Left lung (tissue), 4 donors: ENCODE measurements at regions not wholly inside any gene's neighbourhood (a gene's known extent, or its start where the extent isn't known, plus 50 kb on each side); places are given as distances from the start of the nearest gene placed in this dataset.
A peak's percentile ranks its signal among the peaks of the same experiment; 100 is the strongest.

Experiments
- ATAC-seq: fragments of 200-7000 bp; cut with Tn5 transposase; one replicate; pipeline ENCODE4 v1.9.1; 2020; ENCODE audit warnings: moderate library complexity
- DNase-seq, 4 donors: peaks; one replicate each; pipeline ENCODE4 v3.0.0-alpha.2; 2013 to 2020
- H3K27ac ChIP-seq, 2 donors: fragments of 200-600 bp; sonication (generic) in 1 of 2; one replicate each; pipeline versions ENCODE4 v1.5.0 to v1.8.0; 2020 to 2021
- H3K27me3 ChIP-seq, 2 donors: fragments of 200-600 bp; sonication (generic) in 1 of 2; one replicate each; pipeline versions ENCODE4 v1.5.0 to v1.8.0; 2020 to 2021
- H3K36me3 ChIP-seq, 2 donors: fragments of 200-600 bp; sonication (generic) in 1 of 2; one replicate each; pipeline versions ENCODE4 v1.5.0 to v1.8.0; 2020 to 2021
- H3K4me1 ChIP-seq, 2 donors: fragments of 200-600 bp; one replicate each; pipeline ENCODE4 v1.8.0; 2021
- H3K4me3 ChIP-seq, 2 donors: fragments of 200-600 bp; sonication (generic) in 1 of 2; one replicate each; pipeline versions ENCODE4 v1.5.0 to v1.8.0; 2020 to 2021; ENCODE audit warnings: mild to moderate bottlenecking in 1 of 2
- H3K9me3 ChIP-seq, 2 donors: fragments of 200-600 bp; sonication (generic) in 1 of 2; one replicate each; pipeline versions ENCODE4 v1.5.0 to v1.8.0; 2020 to 2021
- intact Hi-C, 2 donors: fragments of 100-400 bp; cut with DNase I; formaldehyde crosslinking; loops; one replicate each; pipeline versions ENCODE4 v1.11.2 to v1.14.2; 2022
- TF ChIP-seq, protein P1 (sequence below), 2 donors: fragments of 200-600 bp; sonication (generic) in 1 of 2; IDR thresholded peaks; one replicate each; pipeline versions ENCODE4 v1.5.0 to v1.8.0; 2021; ENCODE audit warnings: antibody characterized with exemption in 2 of 2
- donor health status: DM: no; HTN: yes; CAD: no.
- donor health status: DM: no; HTN: no; CAD: no.

DNA sequence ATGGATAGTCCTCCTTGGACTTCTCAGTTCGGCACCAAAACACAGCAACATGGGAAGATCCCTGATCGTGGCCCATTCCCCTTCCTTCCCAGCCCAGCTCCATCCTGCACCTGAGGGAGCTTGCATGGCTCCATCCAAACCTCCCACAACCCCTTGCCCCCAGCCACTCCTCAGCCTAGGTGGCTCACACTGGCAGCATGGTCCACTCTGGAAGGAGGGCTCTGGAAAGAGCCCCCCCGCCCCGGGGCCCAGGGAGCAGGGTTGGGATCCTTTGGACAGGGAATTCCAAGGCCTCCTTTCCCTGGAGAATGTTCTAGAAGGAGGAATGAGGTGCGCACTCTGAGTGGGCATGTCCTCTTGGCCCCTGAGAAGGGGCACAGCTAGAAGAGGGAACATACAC, 62.8 kb upstream of the ID2 start:
- no peak for ATAC-seq
- Histone ChIP-seq H3K27ac (no peak overlapping the region), H3K4me1 (no peaks in the 10 kb centered on the region), H3K9me3 (no peaks in the 10 kb centered on the region), H3K4me3 (no peak overlapping the region), H3K27me3 (no peaks in the 10 kb centered on the region), H3K36me3 (no peaks in the 10 kb centered on the region)
- intact Hi-C loops: no loop called here
- TF ChIP-seq, protein P1, sequence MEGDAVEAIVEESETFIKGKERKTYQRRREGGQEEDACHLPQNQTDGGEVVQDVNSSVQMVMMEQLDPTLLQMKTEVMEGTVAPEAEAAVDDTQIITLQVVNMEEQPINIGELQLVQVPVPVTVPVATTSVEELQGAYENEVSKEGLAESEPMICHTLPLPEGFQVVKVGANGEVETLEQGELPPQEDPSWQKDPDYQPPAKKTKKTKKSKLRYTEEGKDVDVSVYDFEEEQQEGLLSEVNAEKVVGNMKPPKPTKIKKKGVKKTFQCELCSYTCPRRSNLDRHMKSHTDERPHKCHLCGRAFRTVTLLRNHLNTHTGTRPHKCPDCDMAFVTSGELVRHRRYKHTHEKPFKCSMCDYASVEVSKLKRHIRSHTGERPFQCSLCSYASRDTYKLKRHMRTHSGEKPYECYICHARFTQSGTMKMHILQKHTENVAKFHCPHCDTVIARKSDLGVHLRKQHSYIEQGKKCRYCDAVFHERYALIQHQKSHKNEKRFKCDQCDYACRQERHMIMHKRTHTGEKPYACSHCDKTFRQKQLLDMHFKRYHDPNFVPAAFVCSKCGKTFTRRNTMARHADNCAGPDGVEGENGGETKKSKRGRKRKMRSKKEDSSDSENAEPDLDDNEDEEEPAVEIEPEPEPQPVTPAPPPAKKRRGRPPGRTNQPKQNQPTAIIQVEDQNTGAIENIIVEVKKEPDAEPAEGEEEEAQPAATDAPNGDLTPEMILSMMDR (IDR thresholded peaks at IDR 0.05): no peak
- no peak for DNase-seq

DNA sequence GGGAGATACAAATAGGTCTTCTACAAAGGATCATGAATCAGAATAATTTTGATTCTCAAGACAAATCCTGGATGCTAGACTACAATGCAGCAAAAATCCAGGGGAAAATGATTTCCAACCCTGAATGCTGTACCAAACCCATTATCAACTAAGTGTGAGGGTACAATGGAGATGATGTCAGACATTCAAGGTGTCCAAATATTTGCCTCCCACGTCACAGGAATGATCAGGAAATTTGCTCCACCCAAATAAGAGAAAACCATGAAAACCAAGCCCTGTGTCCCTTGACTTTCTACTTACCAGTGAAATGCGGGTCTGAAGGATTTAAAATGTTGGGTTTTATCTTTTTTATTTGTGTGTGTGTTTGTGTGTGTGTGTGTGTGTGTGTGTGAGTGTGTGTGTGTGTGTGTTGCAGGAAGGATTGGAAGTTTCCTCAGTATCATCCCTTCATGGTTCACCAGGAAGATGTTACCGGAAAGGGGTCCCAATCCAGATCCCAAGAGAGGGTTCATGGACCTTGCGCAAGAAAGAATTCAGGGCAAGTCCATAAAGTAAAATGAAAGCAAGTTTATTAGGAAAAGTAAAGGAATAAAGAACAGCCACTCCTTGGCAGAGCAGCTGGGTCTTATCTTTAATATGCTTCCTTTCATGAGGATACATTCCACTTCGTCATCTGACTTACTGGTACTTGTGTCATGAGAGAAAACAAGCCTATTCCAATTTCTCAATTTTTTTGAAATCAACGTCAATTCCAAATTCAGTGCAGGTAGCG, 61.1 kb upstream of the ID2 start:
- H3K27ac ChIP-seq: no peak overlapping the region
- no peaks in the 10 kb centered on the region for H3K27me3 ChIP-seq
- intact Hi-C loops: no loop called here
- no peak overlapping the region for H3K4me3 ChIP-seq
- no peaks in the 10 kb centered on the region for H3K36me3 ChIP-seq
- H3K9me3 ChIP-seq: no peaks in the 10 kb centered on the region
- TF ChIP-seq, protein P1 (IDR thresholded peaks at IDR 0.05): no peak
- DNase-seq (peak in 2 of 4 donors; percentile 54 to 70), ATAC-seq (no peak)
- H3K4me1 ChIP-seq: no peaks in the 10 kb centered on the region

DNA sequence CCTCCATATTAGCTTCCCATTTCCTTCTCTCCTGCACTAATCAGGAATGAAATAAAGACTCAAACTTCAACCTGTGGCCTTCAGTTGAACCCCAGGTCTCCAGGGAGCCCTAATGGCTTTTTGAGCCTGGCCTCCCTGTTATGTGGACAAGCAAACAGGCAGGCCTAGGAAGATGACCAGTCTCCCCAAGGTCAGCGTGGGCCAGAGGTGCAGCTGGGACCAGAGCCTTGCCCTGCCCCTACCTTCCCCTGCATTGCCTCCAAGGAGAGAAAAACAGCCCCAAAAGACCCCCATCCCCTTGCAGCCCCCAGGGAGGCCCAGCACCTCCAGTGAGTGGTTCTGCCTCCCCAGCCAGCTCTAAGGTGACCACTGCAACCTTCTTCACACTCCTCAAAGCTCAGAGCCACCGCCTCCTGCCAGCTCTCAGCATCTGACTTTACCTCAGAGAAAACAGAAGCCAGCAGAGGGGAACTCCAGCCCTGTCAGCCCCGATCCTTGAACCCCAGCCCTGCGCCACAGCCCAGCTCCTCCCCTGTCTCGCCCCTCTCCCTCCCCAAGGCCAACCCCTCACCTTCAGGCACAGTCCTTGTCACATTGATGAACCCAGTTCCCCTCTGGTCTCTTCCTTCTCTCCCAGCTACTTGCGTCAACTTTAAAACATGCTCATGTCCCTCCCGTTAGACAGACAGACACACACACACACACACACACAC, 59.5 kb upstream of the ID2 start:
- H3K4me1 ChIP-seq: no peaks in the 10 kb centered on the region
- ATAC-seq (no peak), DNase-seq (peak in 1 of 4 donors; percentile 26)
- no peak overlapping the region for H3K27ac ChIP-seq
- H3K27me3 ChIP-seq: no peaks in the 10 kb centered on the region
- no peaks in the 10 kb centered on the region for H3K36me3 ChIP-seq
- H3K9me3 ChIP-seq: no peaks in the 10 kb centered on the region
- intact Hi-C loops: no loop called here
- H3K4me3 ChIP-seq: no peak overlapping the region
- TF ChIP-seq, protein P1 (IDR thresholded peaks at IDR 0.05): no peak

DNA sequence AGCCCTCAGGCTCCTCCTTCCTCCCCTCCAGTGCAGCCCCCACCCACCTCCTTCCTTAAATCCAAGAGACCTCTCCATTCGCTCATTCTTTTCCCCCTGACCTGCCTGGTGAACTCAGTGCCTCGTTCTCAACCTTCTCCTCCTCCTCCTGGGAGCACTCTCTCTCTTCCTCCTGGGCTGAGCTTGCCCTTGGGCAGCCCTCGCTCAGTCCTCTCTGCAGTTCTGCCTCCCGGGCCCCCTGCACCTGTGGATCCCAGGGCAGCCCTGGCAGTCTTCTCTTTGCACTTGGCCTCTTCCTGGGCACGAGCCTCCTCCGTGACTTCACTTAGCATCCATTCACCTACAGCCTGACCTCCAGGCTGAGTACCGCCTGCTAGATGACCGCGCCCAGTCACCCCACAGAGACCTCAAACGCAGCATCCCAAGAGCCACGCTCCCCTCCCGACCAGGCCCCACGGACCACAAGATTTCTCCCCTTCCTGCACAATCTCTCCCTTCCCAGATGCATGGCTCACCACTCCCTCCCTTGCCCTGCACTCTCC, 58.9 kb upstream of the ID2 start:
- Histone ChIP-seq H3K4me3 (no peak overlapping the region), H3K36me3 (no peaks in the 10 kb centered on the region), H3K9me3 (no peaks in the 10 kb centered on the region), H3K27me3 (no peaks in the 10 kb centered on the region), H3K27ac (no peak overlapping the region), H3K4me1 (no peaks in the 10 kb centered on the region)
- intact Hi-C loops: no loop called here
- ATAC-seq: no peak
- DNase-seq: peak in 1 of 4 donors; percentile 24
- TF ChIP-seq, protein P1 (IDR thresholded peaks at IDR 0.05): no peak

DNA sequence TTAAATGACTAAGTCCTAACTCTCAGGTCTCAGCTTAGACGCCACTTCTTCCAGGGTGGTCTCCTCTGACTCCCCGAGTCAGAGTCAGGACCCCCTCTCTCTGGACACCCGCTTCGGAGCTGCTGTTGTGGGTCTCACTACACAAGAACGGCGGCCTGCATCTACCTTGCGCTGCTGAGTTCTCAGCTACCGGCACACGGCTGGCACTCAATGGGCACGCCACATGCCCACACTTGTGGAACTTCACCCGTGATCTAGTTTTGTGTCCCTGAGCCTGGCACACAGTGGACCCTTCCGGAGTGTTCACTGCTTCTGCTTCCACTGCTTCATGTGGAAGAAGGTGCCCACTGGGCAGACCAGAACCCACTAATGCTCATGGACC, 58.3 kb upstream of the ID2 start:
- ATAC-seq: no peak

More for the DNA sequence above, 58.3 kb upstream of the ID2 start:
- H3K36me3 ChIP-seq: no peaks in the 10 kb centered on the region
- H3K27me3 ChIP-seq: no peaks in the 10 kb centered on the region
- no peaks in the 10 kb centered on the region for H3K4me1 ChIP-seq
- H3K9me3 ChIP-seq: no peaks in the 10 kb centered on the region
- intact Hi-C loops: no loop called here
- peak in 1 of 4 donors; percentile 24 for DNase-seq
- H3K4me3 ChIP-seq: no peak overlapping the region
- TF ChIP-seq, protein P1 (IDR thresholded peaks at IDR 0.05): no peak
- no peak overlapping the region for H3K27ac ChIP-seq
